Activated T-cell treated with anti-CD3 and anti-CD28 coated beads, Interleukin-2, amount 50 U/mL, for 48 hours (primary cell): ENCODE measurements at regions not wholly inside any gene's neighbourhood (a gene's known extent, or its start where the extent isn't known, plus 50 kb on each side); places are given as distances from the start of the nearest gene placed in this dataset.

Source experiments
- DNase-seq, 2 experiments: peaks; one replicate each; pipeline ENCODE4 v3.0.0-alpha.2; 2020

DNA sequence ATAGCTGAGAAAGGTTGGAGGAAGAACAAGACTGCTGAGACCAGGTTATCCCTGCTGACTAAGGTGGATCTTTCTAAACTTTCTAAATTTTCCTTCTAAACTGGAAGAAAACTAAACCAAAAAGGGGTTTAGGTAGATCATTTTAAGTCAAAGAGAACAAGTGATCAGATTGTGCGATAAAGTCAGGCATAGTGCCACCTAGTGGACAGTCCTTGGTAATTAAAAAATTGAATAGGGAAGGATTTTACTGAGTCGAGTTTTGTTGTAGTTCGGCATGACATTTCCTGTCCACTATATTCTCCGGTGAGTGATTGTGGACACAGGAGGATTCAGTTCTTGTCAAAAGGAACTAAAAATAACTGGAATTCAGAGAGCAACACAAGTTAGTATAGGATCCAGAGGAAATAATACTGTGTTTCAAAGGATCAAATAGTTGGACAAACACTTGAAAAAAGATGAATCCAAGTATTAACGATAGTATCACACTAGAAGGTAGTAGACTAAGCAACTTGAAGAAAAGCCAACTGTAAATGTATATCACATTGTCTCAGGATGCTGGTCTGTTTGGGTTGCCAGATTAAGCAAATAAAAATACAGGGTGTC is 1236.4 kb downstream of the FAM181B start:
- no peak for DNase-seq

GRCh38 chr11:81496601-81497000 is 1237.1 kb downstream of the FAM181B start:
- DNase-seq = no peak

- DNase-seq = no peak
These were observed 1237.9 kb downstream of the FAM181B start for GRCh38 chr11:81495699-81496292.

DNA sequence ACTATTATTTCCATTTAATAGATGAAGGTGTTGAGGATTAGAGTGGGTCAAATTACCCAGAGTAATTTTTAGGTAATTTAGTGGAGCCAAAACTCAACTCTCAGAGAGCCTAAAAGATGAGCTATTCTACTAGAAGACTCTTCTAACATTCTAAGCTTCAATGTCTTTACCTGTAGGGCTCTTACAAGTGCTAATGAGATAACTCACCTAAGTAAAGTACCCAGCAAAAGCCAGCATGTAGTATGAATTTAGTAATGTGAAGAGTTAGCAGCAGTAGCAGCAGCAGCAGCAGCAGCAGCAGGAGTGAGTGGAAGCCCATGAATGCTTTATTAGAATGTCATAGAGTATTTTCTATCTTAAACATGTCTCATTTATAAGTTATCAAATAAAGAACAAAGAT is 1239.2 kb downstream of the FAM181B start:
- no peak for DNase-seq

- no peak for DNase-seq
These were observed 1240.7 kb downstream of the FAM181B start for GRCh38 chr11:81492923-81493445.

- DNase-seq = no peak
These were observed 1246.6 kb downstream of the FAM181B start for GRCh38 chr11:81487109-81487508.

DNA sequence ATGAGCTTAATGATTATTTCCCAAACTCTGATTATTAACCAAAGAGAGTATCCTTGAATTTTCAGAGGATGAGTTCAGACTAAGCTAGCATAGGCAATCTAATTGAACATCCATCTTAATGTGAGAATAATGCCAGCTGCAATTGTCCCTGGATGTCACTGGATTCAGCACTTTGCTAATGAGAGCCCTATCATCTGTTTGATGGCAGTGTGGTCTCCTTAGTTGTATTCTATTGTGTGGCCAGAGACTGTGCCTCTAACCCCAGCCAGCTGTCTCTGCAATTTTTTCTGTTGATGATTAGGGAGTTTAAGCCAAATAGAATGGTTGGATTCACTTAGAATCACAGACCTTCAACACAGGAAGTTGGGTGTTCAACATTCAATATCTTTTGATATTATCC is 1249.5 kb downstream of the FAM181B start:
- no peak for DNase-seq

GRCh38 chr11:81477277-81477676 is 1256.4 kb downstream of the FAM181B start:
- DNase-seq = no peak

GRCh38 chr11:81476345-81476744 is 1257.3 kb downstream of the FAM181B start:
- no peak for DNase-seq

DNA sequence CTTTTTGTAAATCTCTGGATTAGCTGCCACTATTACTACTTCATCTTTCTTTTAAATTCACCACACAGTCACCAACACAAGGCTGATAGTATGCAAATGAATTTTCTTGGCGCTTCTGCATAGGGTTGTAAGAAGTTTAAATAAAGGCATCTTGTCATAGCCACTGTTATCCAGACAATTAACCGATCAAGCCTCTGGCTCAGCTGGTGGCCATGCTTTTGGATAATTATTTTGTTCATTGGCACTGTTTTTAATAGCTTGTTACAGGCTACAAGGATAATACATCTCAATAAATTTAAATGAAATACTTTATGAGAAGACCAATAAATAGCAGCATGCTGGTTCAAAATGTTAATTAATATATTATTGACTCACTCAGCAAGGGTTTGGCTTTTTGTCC is 1261.0 kb downstream of the FAM181B start:
- no peak for DNase-seq

DNA sequence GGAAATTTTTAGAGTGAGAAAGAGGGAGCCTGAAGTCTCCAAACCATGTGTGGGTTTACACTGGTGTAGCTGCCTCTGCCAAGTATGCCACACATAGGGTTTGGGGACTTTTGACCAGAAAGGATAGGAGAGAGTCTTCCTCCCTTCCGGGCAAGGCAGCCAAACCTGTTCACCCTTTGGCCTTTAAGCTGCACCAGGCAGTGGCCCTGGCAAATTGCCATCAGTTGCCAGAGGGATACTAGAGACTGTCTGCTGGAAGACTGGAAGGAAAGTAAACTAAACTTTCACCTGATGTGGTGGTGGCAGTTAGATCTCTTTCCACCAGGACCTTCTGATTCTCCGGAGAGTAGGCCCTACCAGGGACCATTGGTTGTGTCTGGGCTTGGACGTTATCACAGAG is 1263.2 kb downstream of the FAM181B start:
- DNase-seq = no peak

- no peak for DNase-seq
These were observed 1273.8 kb downstream of the FAM181B start for GRCh38 chr11:81459766-81460306.

- DNase-seq = no peak
These were observed 1284.0 kb downstream of the FAM181B start for GRCh38 chr11:81449588-81450156.

- DNase-seq = no peak
These were observed 1289.4 kb downstream of the FAM181B start for GRCh38 chr11:81444297-81444696.

DNA sequence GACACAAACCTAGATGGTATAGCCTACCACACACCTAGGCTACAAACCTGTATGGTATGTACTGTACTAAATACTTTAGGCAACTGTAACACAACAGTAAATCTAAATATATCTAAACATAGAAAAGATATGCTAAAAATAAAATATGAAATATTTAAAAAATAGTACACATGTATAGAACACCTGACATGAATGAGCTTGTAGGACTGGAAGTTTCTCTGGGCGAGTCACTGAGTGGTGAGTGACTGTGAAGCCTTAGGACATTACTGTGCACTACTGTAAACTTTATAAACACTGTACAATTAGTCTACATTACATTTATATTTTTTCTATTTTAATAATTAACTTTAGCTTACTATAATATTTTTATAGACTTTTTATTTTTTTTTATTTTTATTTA is 1301.3 kb downstream of the FAM181B start:
- DNase-seq = no peak

DNA sequence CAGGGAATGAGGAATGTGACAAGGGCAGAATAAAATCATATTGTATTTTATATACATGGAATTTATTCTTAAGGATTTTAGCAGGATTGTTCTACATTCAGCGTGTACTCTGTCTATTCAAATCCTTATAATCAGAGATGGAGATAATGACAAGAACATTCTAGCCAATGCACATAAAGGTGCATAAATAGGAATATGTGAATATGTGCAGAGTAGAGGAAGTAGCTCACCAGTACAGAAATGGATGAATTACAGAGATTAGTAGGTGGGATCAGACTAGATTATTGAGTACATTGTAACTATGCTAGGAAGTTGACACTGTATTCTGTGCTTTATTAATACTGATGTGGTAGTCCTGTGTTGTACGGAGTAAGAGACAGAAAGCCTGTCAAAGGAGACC is 1308.8 kb downstream of the FAM181B start:
- DNase-seq = no peak

DNA sequence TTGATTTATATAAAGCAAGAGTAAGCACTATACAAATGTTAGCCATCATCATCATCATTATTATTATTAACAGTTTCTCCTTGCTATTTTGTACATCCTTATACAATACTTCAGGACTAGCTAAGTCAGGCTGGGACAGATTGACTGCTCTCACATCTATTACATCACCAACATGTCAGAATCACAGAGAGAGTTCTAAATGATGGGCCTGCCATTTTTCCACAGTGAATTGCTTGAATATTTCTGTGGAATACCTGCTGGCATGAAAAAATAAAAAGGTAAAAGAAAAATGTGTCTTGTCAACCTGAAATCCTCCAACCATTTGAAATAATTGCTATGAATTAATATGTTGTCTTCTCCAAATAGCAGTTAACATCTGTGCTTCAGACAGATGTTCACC is 1311.3 kb downstream of the FAM181B start:
- no peak for DNase-seq

- no peak for DNase-seq
These were observed 1312.3 kb downstream of the FAM181B start for GRCh38 chr11:81421251-81421860.

DNA sequence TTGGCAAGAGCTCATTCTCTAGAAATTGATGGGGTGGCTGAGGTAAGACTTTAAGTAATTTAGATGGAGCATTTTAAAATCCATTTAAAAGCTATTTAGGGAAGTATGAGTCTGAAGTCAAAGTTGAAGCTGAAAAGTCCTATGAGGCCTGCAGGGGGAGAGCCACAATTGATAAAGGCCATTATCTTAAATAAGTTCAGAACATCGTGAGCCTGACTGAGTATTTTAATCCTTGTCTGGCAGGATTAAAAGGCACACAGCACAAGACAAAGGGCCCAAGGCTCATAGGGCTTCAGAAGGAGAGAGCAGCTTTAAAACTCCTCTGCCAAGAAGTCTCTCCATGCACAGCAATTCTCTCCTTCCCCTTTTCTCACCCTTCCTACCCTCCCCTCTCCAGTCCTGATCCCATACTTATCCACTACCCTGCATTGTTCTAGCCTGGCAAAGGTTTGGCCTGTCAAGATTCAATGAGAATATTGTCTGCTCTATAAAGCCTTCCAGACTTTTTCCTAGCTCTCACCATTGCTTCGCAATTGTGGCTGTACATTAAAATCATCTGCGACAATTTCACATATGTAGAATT is 1312.9 kb downstream of the FAM181B start:
- DNase-seq = no peak

GRCh38 chr11:81397316-81397715 is 1336.3 kb downstream of the FAM181B start:
- DNase-seq = no peak

DNA sequence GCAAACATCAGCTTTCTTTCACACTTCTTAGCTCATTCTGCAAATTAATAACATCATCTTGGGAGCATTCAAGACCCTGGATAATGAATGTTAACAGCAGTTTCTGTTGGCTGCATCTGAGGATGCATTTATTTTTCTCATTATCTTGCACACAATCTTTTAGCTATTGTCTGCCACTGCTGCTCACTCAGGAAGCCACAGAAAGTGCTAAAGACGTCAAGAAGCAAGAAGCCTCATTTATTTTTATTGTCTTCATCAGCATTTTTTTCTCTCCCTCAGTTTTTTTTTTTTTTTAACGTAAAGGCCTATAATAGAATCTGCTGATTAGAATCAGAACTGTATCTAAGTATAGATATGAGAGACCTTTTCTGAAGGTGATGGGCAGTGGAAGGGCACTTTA is 1339.4 kb downstream of the FAM181B start:
- no peak for DNase-seq

GRCh38 chr11:81388326-81388725 is 1345.3 kb downstream of the FAM181B start:
- no peak for DNase-seq

GRCh38 chr11:81380395-81380794 is 1353.3 kb downstream of the FAM181B start:
- no peak for DNase-seq
